Inferior parietal cortex (tissue), 1 donor: ENCODE measurements at regions not wholly inside any gene's neighbourhood (a gene's known extent, or its start where the extent isn't known, plus 50 kb on each side); places are given as distances from the start of the nearest gene placed in this dataset.
A peak's percentile ranks its signal among the peaks of the same experiment; 100 is the strongest.

Source experiments
- DNase-seq: peaks from one replicate; pipeline ENCODE4 v3.0.0-alpha.2; 2016; ENCODE audit errors: extremely low spot score

DNA sequence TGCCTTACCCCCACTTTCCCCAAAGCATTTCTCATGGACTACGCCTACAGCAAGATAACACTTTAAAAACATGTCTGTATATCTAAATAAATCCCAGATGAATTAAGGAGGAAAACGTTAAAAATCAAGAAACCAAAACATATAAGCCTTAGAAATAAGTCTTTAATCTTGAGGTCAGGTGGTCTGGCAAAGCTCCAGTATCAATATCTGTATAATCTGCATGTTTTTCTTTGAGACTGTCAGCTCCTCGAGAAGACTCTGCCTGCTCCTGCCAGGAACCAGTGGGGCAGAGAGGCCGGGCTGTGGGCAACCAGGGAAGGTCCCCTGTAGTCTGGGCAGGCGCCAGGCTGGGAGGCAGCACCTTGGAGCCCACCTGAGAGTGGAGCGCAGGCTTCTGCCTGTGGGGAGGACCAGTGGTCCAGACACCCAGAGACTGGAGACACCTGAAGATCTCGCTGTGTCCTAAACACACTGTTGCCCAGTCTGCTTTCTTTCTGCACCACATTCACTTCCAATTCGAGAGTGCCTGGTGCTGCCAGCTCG is 291.0 kb upstream of the SOX11 start:
- no peak for DNase-seq

DNA sequence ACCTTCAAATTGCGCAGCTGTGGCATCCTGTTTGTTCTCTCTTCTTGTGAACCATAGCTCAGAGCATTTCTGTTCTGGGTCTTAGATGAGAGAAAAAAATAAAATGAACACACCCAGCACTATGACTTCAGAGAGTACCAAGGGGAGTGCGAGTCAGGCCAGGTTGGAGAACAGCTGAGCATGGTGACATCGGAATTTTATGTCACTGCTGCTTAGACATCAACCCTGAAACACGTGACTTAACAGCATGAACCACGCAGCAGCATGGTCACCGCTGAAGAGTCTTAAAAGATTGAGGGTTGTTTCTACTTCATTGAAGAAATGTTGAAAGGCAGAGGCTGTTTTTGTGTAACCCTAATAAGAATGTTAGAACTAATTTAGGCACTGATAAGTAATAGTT is 288.8 kb upstream of the SOX11 start:
- DNase-seq, result no peak

GRCh38 chr2:5409898-5410381 is 282.2 kb upstream of the SOX11 start:
- DNase-seq, result no peak

DNA sequence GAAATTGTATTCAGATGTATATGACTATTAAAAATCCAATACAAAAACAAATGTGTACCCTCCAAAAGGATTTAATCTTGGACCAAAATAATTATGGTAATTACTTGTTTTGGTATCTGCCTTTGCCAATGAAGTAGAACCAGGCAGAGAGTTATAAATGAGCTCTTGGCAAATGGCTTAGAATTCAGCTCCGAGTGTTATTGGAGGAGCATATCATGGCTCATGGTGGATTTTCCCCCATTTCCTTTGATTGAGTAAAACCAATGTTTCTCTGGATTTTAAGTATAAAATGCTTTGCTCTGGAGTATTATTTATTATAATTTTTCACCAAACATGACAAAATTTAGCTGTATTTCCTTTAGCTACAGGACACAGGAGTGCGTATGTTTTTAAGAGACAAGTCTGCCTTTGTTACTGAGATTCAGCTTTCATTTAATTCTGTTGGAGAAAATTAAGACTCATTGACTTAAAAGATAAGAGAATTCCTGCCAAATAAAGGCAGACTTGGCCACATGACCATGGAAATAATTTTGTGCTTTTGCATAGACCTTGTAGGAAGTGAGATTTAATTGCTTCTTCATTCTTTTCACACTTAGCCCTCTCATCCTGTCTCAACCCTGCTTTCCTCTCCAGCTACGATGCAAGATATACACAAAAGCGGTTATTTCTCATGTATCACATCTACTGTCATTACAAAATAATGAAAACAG is 281.0 kb upstream of the SOX11 start:
- DNase-seq, result no peak

- no peak for DNase-seq
Observed at GRCh38 chr2:5412001-5412400, 280.2 kb upstream of the SOX11 start.

DNA sequence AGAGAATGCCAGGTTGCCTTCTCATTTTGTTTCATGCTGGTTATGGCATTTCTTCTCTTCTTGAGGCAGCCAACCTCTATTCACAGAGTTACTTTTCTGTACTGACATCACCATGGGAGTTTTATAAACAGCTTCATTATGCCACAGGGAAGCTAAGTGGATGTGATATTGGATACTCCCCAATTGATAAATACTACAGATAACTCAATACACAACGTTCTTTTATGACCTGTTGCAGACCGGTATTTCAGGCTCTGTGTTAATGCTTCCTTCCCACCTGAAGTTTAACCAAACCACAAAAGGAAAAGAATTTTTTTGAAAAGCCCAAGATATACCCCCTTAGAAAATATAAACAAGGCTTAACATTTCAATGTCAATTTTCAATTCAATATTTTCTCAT is 258.3 kb upstream of the SOX11 start:
- DNase-seq, result no peak

DNA sequence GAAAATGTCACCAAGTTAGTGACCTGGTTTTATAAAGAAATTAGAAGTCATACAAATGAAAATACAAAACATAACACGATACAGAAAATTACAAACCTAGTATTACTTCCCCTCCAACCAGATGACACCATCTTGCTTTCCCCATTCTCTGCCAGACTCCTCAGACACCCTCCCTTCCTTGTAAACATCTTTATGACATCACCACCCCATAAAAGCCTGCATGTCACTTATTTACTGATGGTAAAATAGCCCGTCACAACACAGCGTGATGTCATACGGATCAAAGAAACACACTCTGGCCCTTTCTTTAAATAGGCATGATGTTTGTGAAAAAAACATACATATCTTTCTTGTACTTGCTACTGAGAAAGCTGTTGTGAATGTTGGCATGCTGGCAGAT is 254.8 kb upstream of the SOX11 start:
- no peak for DNase-seq

DNA sequence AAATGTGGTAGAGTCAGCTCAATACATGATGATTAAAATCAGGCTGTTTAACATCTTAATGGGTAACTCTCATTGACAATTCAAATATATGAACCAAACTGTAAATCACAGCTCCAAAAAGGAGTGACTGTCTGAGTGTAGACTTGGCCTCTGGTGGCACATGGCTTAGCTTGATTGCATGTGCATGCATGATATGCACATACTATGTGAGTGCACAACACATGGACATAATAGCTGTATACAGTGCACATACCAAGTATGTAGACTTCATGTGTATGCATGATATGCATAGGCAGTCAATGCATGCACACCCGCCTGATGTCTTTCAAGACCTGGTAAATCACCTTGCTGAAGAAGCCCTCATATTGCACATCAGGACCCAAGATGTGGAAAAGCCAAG is 252.0 kb upstream of the SOX11 start:
- DNase-seq, result no peak

DNA sequence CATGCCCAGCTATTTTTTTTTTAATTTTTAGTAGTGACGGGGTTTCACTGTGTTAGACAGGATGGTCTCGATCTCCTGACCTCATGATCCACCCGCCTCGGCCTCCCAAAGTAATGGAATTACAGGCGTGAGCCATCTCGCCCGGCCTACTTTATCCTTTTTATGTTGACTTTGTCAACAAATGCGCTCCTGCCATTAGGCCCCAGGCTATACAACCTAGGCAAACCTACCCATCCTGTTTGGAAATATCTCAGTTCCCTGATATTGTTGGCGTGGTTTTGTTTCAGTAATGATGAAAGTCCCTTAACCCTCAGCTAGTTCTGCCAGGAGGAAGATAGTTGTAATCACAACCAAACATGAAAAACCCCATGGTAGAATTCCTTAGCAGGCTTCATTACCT is 249.4 kb upstream of the SOX11 start:
- DNase-seq, result no peak

DNA sequence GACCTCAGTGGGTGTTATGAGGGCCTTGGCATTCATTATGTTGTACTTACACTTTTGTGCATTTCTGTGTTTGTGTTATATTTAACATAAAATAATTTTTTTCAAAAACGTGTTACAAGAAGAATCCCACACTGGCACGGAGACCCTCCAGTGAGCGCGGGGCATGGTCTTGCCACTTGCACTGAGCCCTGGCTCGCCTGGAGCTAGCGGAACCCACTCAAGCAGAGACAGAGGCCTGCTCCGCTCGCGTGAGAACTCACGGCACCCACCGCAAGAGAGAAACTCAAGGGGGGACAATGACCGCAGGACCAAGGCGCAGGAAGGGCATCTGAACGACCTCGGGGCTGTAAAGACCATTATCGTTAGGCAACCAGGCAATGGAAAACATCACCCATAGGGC is 248.0 kb upstream of the SOX11 start:
- DNase-seq, result no peak

DNA sequence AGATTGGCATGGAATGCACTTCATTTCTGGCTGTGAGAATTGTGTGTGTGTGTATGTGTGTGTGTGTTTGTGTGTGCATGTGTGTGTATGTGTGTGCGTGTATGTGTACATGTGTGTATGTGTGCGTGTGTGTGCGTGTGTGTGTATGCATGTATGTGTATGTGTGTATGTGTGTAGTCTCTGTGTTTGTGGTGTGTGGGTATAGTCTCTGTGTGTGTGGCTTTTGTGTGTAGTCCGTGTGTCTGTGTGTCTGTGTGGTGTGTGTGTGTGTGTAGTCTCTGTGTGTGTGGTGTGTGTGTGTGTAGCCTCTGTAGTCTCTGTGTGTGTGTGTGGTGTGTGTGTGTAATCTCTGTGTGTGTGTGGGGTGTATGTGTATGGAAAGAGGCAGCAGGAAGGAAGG is 247.3 kb upstream of the SOX11 start:
- no peak for DNase-seq

GRCh38 chr2:5449867-5450266 is 242.3 kb upstream of the SOX11 start:
- DNase-seq, result no peak

DNA sequence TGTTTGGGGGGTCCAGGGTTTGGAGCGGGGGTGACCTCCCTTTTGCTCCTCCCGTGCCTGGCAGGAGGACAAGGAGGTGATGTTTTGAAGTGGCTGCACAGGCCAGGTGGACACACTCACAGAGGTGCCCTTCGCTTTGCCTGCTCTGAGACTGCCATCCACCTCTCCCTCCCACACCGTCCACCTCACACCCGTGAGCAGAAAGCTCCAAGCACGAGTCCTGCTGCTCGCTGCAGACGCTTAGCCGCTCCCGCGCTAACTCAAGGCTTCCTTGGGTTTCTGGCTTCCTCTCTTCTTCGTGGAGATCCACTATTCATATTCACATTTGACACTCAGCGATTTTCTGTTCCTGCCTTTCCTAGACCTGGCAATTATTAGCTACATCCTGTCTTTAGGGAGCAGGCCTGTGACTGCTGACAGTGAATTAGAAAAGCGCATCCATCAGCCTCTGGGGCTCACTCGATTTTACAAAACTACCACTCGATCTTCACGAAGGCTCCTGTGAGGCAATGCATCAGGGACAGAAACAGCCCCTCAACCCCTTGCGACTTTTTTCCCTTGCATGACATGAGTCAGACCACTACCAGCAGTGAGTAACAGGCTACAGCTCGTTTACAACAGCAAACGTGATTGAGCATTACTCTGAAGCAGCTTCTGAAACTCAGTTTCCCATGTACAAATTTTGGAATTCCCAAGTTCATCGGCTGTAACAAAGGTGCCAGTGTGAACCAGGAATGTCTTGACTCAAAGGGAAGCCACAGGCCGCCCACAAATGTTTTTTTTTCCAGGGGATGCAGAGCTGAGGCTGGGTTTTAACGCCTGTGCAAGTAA is 238.7 kb upstream of the SOX11 start:
- no peak for DNase-seq

DNA sequence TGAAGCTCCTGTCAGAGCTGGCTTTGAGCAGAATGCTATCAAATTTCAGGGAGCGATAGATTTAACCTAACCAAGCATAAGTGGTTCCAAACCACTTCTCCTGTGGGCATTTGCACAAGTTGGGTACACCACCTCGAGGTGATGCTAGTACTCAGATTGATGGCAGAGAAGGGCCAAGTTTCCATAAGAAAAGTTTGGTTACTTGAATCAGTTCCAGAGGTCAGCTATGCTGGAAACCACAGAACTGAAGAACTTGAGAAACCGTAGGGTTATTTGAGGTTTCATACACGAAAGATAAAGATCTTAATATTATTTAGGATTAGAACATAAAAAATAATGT is 238.2 kb upstream of the SOX11 start:
- no peak for DNase-seq

DNA sequence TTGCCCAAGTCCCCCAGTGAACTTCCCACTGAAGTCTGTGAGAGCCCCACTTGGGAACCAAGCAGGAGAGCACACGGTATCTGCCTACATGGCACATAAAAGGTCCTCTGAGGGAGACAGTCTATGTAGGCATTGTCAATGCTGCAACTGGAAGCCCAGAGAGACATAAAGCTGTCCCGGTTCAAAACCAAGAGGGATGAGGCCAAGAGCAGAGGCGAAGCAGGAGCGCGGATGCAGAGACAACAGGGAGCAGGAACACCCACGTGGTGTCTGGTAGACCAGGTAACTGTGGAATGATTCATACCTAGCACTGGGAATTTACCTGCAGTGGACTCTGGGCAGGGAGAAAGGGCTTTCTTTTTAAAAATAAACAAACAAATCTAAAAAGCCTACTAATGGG is 233.1 kb upstream of the SOX11 start:
- DNase-seq, result no peak

GRCh38 chr2:5464657-5465056 is 227.5 kb upstream of the SOX11 start:
- DNase-seq, result no peak

DNA sequence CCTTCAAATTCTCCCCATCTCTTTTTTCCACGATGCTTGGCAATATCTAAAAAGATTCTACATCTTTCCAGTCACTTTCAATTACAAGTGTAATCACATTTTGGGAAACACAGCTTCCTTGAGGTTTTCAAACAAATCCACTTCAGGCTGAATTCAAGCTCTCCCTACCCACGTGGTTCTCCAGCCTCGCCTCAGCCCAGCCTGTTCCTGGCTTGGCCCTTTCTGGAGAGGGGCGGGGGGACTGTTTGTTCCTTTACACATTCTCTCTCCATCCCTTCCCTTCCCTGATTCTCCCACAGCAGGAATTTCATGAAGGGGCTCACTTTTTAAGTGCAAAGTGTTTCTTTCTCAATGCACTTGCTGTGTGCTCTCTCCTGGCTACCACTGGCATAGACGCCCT is 226.3 kb upstream of the SOX11 start:
- DNase-seq, result no peak

- no peak for DNase-seq
Observed at GRCh38 chr2:5467178-5467905, 224.8 kb upstream of the SOX11 start.

- DNase-seq, result no peak
Observed at GRCh38 chr2:5472673-5473072, 219.5 kb upstream of the SOX11 start.

DNA sequence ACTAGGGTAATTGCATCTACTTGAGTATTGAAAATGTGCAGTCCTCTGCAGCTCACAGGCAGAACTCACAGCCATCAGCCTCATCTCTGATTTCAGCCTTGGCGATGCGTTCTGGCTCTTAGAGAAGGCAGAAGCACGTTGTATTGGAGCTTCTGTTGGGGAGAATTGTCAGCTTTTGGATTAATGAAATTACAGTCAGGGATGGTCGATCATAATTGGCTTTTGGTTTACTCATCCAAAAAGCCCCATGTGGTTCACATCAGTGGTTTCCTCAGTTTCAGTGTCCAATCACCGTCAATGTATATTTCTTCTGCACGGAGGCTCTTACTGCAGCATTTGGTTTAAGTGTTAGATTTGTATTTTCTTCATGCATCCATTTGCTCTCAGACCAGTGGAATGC is 218.5 kb upstream of the SOX11 start:
- peak; percentile 9 for DNase-seq

DNA sequence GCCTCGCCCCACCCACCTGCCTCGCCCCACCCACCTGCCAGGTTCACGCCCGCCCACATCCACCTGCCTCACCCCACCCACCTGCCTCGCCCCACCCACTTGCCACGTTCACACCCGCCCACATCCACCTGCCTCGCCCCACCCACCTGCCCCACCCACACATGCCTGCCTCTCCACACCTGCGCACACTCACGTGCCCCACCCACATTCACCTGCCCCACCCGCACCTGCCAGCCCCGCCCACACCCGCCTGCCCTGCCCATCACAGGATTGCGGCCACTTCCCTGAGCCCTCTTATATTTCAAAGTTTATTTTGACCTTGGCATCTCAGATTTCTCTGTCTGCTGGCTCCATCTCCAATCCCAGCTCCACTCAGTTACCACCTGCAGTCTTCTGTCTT is 217.5 kb upstream of the SOX11 start:
- no peak for DNase-seq

DNA sequence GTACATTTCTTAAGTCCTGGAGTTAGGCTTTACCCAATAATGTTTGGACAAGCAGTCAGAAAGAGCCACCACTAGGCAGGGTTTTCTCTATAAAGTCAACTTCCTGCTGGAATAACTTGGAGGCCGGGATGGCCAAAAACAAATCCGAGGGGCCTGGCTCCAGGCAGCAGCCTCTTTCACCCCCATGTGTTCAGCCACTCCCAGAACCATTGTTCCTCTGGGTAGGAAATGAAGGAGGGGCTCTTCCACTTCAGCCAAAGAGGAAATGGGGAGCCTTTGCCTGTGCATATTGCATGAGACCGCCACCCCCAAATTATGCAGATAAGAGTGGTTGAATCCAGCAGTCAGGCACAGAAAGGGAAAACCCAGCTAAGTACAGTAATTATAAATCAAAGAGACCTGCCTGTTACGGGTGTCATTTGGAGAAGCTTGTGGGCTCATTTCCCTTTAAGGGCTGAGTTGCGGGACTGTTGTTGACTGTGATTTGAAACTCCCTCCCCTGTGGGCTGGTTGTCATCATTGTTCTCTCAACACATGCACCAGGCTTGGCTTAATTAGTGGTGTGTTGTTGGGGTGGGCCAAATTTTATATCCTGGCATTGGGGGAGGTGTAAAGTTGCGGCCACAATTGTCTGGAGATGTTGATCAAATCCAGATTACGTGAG is 212.8 kb upstream of the SOX11 start:
- no peak for DNase-seq
